NCI-H345 treated with DMSO at 0.1 percent for 48 hours (cell line): ENCODE measurements at regions not wholly inside any gene's neighbourhood (a gene's known extent, or its start where the extent isn't known, plus 50 kb on each side); places are given as distances from the start of the nearest gene placed in this dataset.
A peak's percentile ranks its signal among the peaks of the same experiment; 100 is the strongest.
"Not testable (repeated sequence)": the region's sequence is repeated elsewhere in the genome, so short reads cannot be mapped to it uniquely, and the experiment has no call there.

Experiments used
- DNase-seq: peaks from one replicate; lab custom pipeline; 2025; ENCODE audit not compliant: unreplicated experiment; lab: John Stamatoyannopoulos, UW

DNA sequence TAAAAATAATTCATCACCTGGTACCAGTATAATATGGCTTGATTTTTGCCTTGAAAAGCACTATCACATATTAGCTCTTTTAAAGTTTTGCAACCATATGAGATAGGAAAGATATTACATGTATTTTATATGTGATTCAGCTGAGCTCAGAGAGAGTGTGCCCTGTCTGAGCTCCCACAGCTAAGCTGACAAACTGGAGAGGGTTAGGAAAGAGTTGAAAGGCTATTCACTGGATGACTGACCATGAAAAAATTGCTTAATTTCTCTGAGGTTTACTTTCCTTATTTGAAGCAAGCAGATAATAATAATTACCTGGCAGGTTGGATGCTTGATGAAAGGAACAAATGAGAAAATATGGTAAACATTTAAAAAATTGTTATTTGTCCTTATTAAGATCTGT lies 97.4 kb upstream of the CCDC80 start:
- no peak for DNase-seq

DNA sequence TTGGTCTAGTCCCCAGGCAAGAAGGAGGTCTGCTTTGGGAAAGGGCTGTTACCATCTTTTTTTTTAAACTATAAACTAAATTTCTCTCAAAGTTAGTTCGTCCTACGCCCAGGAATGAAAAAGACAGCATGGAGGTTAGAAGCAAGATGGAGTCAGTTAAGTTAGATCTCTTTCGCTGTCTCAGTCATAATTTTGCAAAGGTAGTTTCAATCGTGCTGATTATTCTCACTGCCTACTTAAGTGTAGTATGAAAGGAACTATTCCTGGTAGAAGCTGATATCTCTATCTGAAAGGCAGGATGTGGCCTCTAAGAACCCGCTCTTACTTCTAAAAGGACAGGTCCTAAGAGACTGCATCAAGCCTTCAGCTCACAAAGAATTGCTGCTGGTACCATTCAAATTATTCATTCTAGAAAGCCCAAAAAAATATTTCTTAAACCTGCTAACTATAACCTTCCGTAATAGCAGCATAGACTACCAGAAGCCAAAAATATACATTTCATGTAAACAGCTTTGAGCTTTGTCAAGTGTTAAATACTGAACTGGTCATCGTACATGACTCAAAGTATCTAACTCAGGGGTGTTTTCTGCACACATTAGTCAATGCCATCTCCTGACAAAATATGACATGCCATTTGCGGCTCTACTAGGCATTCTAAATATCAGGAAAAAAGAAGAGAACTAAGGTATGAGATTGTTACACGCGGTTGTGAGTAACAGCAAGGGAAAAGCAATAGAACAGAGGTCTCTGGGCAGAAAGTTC lies 96.0 kb upstream of the CCDC80 start:
- DNase-seq = no peak

DNA sequence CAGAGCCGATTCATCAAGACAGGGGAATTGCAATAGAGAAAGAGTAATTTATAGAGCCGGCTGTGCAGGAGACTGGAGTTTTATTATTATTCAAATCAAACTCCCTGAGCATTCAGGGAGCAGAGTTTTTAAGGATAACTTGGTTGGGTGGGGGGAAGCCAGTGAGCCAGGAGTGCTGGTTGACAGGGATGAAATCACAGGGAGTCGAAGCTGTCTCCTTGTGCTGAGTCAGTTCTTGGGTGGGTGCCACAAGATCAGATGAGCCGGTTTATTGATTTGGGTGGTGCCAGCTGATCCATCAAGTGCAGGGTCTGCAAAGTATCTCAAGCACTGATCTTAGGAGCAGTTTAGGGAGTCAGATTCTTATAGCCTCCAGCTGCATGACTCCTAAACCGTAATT lies 95.4 kb upstream of the CCDC80 start:
- DNase-seq = no peak

DNA sequence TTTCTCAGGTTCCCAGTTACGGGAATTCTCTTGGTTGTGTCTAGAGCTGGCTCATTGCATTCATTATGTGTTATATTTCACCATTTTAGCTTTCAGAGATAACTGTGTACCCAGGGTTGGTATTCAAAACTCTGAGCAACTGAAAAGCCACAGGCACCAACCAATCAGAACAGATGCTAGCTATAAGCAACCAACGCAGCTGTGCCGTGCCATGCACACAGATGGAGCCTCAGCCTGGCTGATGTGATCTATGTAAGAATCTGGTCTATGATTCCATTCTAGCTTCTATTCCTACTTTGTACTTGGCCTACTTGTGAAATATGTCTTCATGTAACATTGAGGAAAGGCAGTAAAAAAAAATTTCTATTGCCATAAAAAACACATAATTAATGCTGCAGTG lies 95.0 kb upstream of the CCDC80 start:
- no peak for DNase-seq

DNA sequence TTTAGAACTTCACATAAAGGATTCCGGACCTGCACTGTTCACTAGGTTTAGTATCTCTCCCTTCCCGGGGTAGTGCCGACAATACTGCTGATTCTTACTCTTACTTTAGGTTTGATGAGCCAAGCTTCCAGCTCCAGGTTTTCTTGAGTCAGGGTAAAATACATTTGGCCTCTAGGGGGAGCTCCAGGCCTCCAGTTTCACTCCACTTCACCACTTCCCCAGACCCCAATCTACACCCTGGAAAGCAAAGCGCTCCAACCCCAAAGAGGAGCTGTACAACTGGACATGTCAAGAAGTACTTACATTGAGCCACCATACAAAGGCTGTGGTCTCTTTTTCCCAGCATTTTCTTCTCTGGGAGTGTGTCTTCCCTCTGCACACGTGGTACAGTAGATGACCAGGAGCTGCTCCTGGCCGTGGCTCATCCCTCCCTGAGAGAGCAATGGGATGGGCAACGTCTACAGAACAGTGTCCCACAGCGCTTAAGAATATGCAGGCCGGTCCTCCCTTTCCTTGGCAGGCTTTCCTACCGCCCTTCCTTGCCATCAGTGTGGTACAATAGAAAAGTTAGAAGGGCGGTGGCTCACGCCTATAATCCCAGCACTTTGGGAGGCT lies 93.9 kb upstream of the CCDC80 start:
- DNase-seq = peak; percentile 16

DNA sequence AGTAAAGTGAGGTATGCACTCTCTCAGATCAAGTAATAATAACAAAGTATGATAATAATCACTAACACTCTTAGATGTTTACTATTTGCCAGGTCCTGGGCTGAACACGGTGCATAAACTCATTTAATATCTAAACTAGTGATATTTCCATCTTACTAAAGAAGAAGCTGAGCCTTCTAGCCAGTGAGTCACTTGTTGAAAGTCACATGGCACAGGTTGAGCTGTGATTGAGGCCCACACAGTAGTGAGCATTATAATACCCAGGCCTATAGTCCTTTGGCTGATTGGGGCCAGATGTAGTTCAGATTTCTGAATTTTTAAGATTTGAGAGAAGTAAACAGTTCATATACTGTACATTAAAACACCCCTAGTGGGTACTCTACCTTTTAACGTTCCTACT lies 93.2 kb upstream of the CCDC80 start:
- DNase-seq = no peak

DNA sequence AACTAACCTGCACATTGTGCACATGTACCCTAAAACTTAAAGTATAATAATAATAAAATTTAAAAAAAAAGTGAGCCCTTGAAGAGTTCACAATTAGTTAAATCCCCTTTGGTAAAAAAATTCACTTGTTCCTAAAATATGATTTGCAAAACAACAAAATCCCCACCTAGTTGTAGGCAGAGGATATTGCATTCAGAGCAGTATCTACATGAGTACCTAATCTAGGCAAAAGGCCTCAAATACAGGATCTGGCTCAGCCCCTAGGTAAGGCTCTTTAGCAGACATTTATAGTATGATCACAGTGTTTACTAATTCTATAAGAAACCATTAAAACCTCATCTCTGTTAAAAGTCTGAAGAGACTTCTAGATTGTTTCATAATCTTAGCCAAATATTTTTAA lies 89.3 kb upstream of the CCDC80 start:
- DNase-seq = no peak

DNA sequence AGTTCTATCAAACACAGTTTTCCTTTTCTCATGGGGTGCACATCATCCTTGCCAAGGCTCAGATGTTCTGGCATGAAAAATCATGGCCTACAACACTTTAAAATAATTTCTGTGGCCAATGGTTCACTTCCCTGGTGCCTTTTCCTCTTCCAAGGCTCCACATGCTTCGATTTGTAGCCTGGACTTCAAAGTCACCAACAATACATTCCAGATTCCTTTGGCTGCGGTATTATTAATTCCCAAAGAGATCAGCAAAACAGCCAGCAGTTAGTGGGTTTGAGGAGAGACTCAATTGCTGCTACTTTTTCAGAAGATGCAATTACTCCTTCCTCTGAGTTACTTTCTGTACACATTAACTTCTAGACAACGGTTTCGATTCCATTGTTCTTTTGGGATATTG lies 80.3 kb upstream of the CCDC80 start:
- DNase-seq = no peak

DNA sequence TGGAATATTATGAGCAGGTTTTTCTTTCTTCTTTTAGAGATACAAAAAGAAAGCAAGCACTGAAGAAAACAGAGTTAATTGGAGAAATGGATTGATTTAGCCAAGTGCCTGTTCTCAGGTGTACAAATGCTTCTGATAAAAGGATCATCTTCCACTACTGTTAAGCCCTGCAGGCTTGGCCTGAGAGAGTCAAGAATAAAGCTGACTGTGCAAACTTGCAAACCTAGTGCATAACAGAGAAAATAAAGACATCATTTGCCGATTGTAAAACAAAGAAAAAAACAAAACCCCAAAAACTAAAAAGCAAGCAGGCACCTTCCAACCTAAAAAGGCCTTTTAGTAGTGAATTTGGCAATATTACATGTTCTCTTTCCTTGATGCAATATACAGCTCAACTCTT lies 78.0 kb upstream of the CCDC80 start:
- DNase-seq = no peak

DNA sequence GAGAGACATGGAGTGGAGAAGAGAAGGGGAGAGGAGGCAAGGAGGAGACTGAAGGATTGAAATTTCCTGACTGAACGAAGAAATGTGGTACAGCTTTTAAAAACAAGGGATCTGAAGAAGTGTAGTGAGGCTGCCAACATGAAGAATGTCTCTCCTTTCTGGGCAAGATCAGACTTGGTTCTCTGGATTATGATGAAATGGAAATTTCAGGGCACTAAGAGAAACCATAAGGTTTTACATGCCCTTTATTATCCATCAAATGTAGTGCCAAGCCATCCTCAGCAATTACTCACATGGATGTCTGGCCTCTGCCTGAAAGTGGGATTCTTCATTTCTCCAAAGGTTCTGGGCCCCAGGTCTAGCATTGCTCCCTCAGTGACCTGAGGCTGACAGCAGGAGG lies 77.6 kb upstream of the CCDC80 start:
- DNase-seq = no peak

DNA sequence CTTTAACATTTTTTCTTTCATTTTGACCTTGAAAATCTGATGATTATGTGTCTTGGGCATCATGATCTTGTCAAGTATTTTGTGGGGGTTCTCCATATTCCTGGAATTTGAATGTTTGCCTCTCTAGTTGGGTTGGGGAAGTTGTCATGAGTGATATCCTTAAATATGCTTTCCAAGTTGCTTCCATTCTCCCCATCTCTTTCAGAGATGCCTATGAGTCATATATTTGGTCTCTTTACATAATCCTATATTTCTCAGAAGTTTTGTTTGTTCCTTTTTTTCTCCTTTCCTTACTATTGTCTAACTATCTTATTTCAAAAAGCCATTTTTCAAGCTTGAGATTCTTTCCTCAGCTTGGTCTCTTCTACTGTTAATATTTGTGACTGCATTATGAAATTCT lies 69.0 kb upstream of the CCDC80 start:
- no peak for DNase-seq

DNA sequence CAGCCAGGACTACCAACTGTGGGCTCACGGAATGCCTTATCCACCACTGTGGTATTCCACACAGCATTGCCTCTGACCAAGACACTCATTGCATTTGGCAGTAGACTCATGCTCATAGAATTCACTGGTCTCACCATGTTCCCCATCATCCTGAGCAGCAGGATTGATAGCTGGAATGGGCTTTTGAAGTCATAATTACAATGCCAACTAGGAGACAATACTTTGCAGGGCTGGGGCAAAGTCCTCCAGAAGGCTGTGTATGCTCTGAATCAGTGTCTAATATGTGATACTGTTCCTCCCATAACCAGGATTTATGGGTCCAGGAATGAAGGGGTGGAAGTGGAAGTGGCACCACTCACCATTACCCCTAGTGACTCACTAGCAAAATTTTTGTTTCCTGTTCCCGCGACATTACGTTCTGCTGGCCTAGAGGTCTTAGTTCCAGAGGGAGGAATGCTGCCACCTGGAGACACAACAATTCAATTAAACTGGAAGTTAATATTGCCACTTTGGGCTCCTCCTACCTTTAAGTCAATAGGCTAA lies 58.6 kb upstream of the CCDC80 start:
- DNase-seq = no peak

DNA sequence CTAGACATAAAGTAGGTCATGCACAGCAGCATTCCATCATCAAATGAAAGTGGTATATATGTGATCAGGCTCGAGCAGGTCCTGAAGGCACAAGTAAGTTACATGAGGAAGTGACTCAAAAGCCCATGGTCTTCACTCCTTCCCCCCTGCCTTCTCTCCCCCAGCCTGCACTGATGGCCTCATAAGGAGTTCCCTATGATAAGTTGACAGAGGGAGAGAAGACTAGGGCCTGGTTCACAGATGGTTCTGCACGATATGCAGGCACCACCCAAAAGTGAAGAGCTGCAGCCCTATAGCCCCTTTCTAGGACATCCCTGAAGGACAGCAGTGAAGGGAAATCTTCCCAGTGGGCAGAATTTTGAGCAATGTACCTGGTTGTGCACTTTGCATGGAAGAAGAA lies 57.5 kb upstream of the CCDC80 start:
- DNase-seq = not testable (repeated sequence)

DNA sequence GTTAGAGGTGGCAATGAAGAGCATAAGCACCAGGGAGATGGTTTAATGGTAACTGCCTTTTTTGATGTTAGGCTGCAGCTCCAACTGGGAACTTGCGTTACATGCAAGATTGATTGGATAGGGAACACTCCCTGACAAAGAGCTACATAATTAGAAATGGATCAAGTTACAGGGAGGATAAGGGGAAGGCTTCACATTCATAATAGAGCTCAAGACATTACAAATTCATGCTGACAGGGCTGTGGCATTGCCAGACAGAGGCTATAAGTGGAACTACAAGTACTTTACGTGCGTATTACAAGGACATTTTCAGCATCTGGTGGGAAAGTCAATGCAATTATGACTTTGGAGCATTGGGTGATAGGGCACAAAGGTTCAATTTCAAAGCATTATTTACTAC lies 55.3 kb upstream of the CCDC80 start:
- DNase-seq = not testable (repeated sequence)

DNA sequence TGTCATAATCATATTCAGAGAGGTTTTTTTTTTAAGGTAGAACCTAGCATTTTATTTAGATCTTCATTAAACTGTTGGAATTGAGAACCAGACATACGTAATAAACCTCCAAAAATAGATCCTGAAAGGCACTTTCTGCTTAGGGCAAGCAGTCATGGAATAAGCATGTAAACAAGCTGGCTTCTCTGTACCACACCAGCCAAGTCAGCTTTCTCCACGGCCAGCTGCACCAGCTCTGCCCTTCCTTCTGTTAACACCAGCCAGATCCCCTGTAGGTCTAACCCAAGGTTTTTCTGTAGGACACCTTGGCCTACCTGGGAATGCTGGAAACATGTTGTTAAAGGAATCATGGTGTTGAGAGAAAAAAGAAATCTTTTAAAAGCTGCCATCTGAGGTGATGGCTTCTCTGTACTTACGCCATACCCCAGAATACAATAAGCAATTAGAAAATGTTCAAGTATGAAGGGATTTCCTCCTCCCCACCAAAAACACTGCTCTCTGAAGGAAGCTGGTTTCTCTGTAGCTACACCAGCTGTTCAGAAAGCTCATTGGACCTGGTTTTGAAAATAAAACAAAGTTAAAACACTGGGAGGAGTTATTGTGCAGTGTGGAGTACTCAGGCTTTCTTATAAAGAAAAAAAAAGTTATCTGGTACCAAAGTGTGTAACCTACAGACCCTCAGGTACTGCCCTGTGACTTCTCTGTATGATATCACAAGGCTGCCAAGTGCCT lies 54.6 kb upstream of the CCDC80 start:
- DNase-seq = not testable (repeated sequence)

DNA sequence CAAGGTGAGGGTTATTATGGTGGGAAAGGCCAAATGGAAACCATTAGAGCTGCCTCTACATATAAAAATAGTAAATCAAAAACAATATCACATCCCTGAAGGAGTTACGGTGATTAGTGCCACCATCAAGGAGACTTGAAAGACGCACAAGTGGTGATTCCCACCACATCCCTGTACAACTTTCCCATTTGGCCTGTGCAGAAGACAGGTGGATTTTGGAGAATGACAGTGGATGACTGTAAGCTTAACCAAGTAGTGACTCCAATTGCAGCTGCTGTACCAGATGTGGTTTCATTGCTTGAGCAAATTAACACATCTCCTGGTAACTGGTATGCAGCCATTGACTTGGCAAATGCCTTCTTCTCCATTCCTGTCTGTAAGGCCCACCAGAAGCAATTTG lies 54.0 kb upstream of the CCDC80 start:
- not testable (repeated sequence) for DNase-seq

DNA sequence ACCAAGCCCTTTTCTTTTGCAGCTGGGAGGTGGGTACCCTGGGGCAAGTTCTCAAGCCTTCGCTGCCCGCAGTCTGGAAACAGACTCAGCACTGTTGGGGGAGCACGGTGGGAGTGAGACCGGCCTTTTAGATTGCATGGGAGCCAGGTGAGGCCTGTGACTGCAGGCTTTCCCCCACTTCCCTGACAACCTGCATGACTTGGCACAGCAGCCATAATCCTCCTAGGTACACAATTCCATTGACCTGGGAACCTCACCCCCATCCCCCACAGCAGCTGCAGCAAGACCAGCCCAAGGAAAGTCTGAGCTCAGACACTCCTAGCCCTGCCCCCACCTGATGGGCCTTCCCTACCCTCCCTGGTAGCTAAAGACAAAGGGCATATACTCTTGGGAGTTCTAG lies 52.2 kb upstream of the CCDC80 start:
- DNase-seq = no peak
